IMR-90 (cell line): ENCODE measurements at regions not wholly inside any gene's neighbourhood (a gene's known extent, or its start where the extent isn't known, plus 50 kb on each side); places are given as distances from the start of the nearest gene placed in this dataset.

Source experiments
- CHD1 ChIP-seq: IDR thresholded peaks from 2 replicates; pipeline ENCODE4 v1.6.1; 2012; ENCODE audit warnings: low read depth, low read length, improper control_type of control experiment
- FOS ChIP-seq: fragments of 150-350 bp; IDR thresholded peaks from 2 replicates; pipeline ENCODE4 v1.6.1; 2016; ENCODE audit warnings: low read depth, low read length
- NFE2L2 ChIP-seq: fragments of 150-350 bp; IDR thresholded peaks from 2 replicates; pipeline ENCODE4 v1.6.1; 2016; ENCODE audit warnings: low read depth, mild to moderate bottlenecking, low read length
- POLR2A ChIP-seq: IDR thresholded peaks from 2 replicates; pipeline ENCODE4 v1.6.1; 2012; ENCODE audit warnings: mild to moderate bottlenecking, low read depth, low read length
- SMC3 ChIP-seq: fragments of 150-350 bp; IDR thresholded peaks from 2 replicates; pipeline ENCODE4 v1.6.1; 2016; ENCODE audit warnings: low read depth, mild to moderate bottlenecking, antibody characterized with exemption, low read length, moderate library complexity
- TF ChIP-seq, protein P1 (sequence below): conservative IDR thresholded peaks from 2 replicates; pipeline ENCODE4 v1.5.1; 2012; ENCODE audit warnings: mild to moderate bottlenecking, low read depth, low read length, improper control_type of control experiment

GRCh38 chr1:227395426-227396028 lies 77.2 kb upstream of the CDC42BPA start:
- TF ChIP-seq, protein P1, sequence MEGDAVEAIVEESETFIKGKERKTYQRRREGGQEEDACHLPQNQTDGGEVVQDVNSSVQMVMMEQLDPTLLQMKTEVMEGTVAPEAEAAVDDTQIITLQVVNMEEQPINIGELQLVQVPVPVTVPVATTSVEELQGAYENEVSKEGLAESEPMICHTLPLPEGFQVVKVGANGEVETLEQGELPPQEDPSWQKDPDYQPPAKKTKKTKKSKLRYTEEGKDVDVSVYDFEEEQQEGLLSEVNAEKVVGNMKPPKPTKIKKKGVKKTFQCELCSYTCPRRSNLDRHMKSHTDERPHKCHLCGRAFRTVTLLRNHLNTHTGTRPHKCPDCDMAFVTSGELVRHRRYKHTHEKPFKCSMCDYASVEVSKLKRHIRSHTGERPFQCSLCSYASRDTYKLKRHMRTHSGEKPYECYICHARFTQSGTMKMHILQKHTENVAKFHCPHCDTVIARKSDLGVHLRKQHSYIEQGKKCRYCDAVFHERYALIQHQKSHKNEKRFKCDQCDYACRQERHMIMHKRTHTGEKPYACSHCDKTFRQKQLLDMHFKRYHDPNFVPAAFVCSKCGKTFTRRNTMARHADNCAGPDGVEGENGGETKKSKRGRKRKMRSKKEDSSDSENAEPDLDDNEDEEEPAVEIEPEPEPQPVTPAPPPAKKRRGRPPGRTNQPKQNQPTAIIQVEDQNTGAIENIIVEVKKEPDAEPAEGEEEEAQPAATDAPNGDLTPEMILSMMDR, result no peak
- TF ChIP-seq FOS (no peak), POLR2A (no peak), CHD1 (no peak), SMC3 (no peak), NFE2L2 (no peak)
